Renal pelvis (tissue), 1 donor: ENCODE measurements at regions not wholly inside any gene's neighbourhood (a gene's known extent, or its start where the extent isn't known, plus 50 kb on each side); places are given as distances from the start of the nearest gene placed in this dataset.

Experiments
- DNase-seq: peaks from one replicate; pipeline ENCODE4 v3.0.0-alpha.2; 2013

- no peak for DNase-seq
Observed at GRCh38 chr4:100083289-100083688, 107.0 kb downstream of the DDIT4L start.

- DNase-seq, result no peak
Observed at GRCh38 chr4:100082852-100083251, 107.4 kb downstream of the DDIT4L start.

GRCh38 chr4:100081491-100081890 is 108.8 kb downstream of the DDIT4L start:
- DNase-seq, result no peak

- no peak for DNase-seq
Observed at GRCh38 chr4:100079264-100079663, 111.0 kb downstream of the DDIT4L start.

- no peak for DNase-seq
Observed at GRCh38 chr4:100076753-100077152, 113.5 kb downstream of the DDIT4L start.

GRCh38 chr4:100075486-100076270 is 114.6 kb downstream of the DDIT4L start:
- DNase-seq, result no peak

GRCh38 chr4:100075056-100075455 is 115.2 kb downstream of the DDIT4L start:
- DNase-seq, result no peak

GRCh38 chr4:100071506-100071905 is 118.8 kb downstream of the DDIT4L start:
- no peak for DNase-seq

GRCh38 chr4:100070868-100071267 is 119.4 kb downstream of the DDIT4L start:
- DNase-seq, result no peak

GRCh38 chr4:100069207-100069606 is 119.1 kb upstream of the H2AZ1 start:
- DNase-seq, result no peak

GRCh38 chr4:100067255-100067654 is 117.2 kb upstream of the H2AZ1 start:
- DNase-seq, result no peak

- no peak for DNase-seq
Observed at GRCh38 chr4:100063355-100063754, 113.3 kb upstream of the H2AZ1 start.

- DNase-seq, result no peak
Observed at GRCh38 chr4:100062921-100063320, 112.8 kb upstream of the H2AZ1 start.

GRCh38 chr4:100061835-100062234 is 111.8 kb upstream of the H2AZ1 start:
- DNase-seq, result no peak

GRCh38 chr4:100060765-100061416 is 110.8 kb upstream of the H2AZ1 start:
- no peak for DNase-seq

- no peak for DNase-seq
Observed at GRCh38 chr4:100059467-100059866, 109.4 kb upstream of the H2AZ1 start.

GRCh38 chr4:100056701-100057100 is 106.6 kb upstream of the H2AZ1 start:
- no peak for DNase-seq

GRCh38 chr4:100054071-100054470 is 104.0 kb upstream of the H2AZ1 start:
- no peak for DNase-seq

- no peak for DNase-seq
Observed at GRCh38 chr4:100049872-100050271, 99.8 kb upstream of the H2AZ1 start.

- DNase-seq, result no peak
Observed at GRCh38 chr4:100042711-100043110, 92.6 kb upstream of the H2AZ1 start.

GRCh38 chr4:100042235-100042634 is 92.2 kb upstream of the H2AZ1 start:
- DNase-seq, result no peak

- no peak for DNase-seq
Observed at GRCh38 chr4:100041646-100042045, 91.6 kb upstream of the H2AZ1 start.

GRCh38 chr4:100034023-100034664 is 84.1 kb upstream of the H2AZ1 start:
- no peak for DNase-seq
